ENCODE measurements at regions not wholly inside any gene's neighbourhood (a gene's known extent, or its start where the extent isn't known, plus 50 kb on each side); places are given as distances from the start of the nearest gene placed in this dataset.

- WGBS (ENCODE audit: insufficient coverage): 93% methylated on average over 2 of the region's 6 CpGs
- no peak for DNase-seq
- peaks cover 0 to 2% (median 0%) of the 10 kb centered on the region in 5 experiments for H3K9me3 ChIP-seq (ENCODE audit: control extremely low read depth in 1 of 5, control insufficient read depth in 4 of 5, insufficient read depth in 2 of 5, low read depth in 1 of 5, low read length in 4 of 5)
- H3K36me3 ChIP-seq (ENCODE audit: control insufficient read depth in 4 of 4, insufficient read depth in 4 of 4, low read length in 3 of 4): no peaks in the 10 kb centered on the region
- H3K27me3 ChIP-seq (replicated peaks in 2 of 5; ENCODE audit: control insufficient read depth in 4 of 5, insufficient read depth in 5 of 5, low read length in 4 of 5): peaks cover 0 to 2% (median 0%) of the 10 kb centered on the region in 5 experiments
- H3K4me3 ChIP-seq (ENCODE audit: control insufficient read depth in 1 of 7, extremely low read depth in 1 of 7, insufficient read depth in 4 of 7, low read depth in 2 of 7, low read length in 6 of 7): no peak overlapping the region
- no peaks in the 10 kb centered on the region for H3K4me1 ChIP-seq (ENCODE audit: control extremely low read depth in 1 of 4, control insufficient read depth in 4 of 4, insufficient read depth in 4 of 4, low read length in 3 of 4)
- H3K27ac ChIP-seq (ENCODE audit: insufficient read depth in 1 of 2, low read depth in 1 of 2, low read length in 2 of 2, poor library complexity in 1 of 2, severe bottlenecking in 2 of 2): no peak overlapping the region
- ChIA-PET POLR2A (no interaction called here), CTCF (no interaction called here)
These were observed 257.1 kb downstream of the ACKR3 start for GRCh38 chr2:236826606-236827156.

GRCh38 chr2:236827997-236828396 is 257.7 kb upstream of the COPS8 start:
- DNase-seq: no peak
- Histone ChIP-seq H3K4me3 (ENCODE audit: control insufficient read depth in 1 of 7, extremely low read depth in 1 of 7, insufficient read depth in 4 of 7, low read depth in 2 of 7, low read length in 6 of 7) (no peak overlapping the region), H3K27me3 (replicated peaks in 2 of 5; ENCODE audit: control insufficient read depth in 4 of 5, insufficient read depth in 5 of 5, low read length in 4 of 5) (peaks cover 0 to 7% (median 2%) of the 10 kb centered on the region in 5 experiments), H3K4me1 (ENCODE audit: control extremely low read depth in 1 of 4, control insufficient read depth in 4 of 4, insufficient read depth in 4 of 4, low read length in 3 of 4) (no peaks in the 10 kb centered on the region), H3K36me3 (ENCODE audit: control insufficient read depth in 4 of 4, insufficient read depth in 4 of 4, low read length in 3 of 4) (no peaks in the 10 kb centered on the region), H3K27ac (ENCODE audit: insufficient read depth in 1 of 2, low read depth in 1 of 2, low read length in 2 of 2, poor library complexity in 1 of 2, severe bottlenecking in 2 of 2) (no peak overlapping the region), H3K9me3 (ENCODE audit: control extremely low read depth in 1 of 5, control insufficient read depth in 4 of 5, insufficient read depth in 2 of 5, low read depth in 1 of 5, low read length in 4 of 5) (no peaks in the 10 kb centered on the region)
- CTCF ChIA-PET: no interaction called here
- POLR2A ChIA-PET: no interaction called here
- WGBS (ENCODE audit: insufficient coverage): 95% methylated on average over 3 of the region's 3 CpGs

GRCh38 chr2:236828820-236829219 is 256.9 kb upstream of the COPS8 start:
- DNase-seq: no peak
- no peaks in the 10 kb centered on the region for H3K9me3 ChIP-seq (ENCODE audit: control extremely low read depth in 1 of 5, control insufficient read depth in 4 of 5, insufficient read depth in 2 of 5, low read depth in 1 of 5, low read length in 4 of 5)
- H3K4me3 ChIP-seq (ENCODE audit: control insufficient read depth in 1 of 7, extremely low read depth in 1 of 7, insufficient read depth in 4 of 7, low read depth in 2 of 7, low read length in 6 of 7): no peak overlapping the region
- no peaks in the 10 kb centered on the region for H3K36me3 ChIP-seq (ENCODE audit: control insufficient read depth in 4 of 4, insufficient read depth in 4 of 4, low read length in 3 of 4)
- H3K27me3 ChIP-seq (replicated peaks in 2 of 5; ENCODE audit: control insufficient read depth in 4 of 5, insufficient read depth in 5 of 5, low read length in 4 of 5): peaks cover 0 to 7% (median 2%) of the 10 kb centered on the region in 5 experiments
- CTCF ChIA-PET: no interaction called here
- POLR2A ChIA-PET: no interaction called here
- H3K27ac ChIP-seq (ENCODE audit: insufficient read depth in 1 of 2, low read depth in 1 of 2, low read length in 2 of 2, poor library complexity in 1 of 2, severe bottlenecking in 2 of 2): no peak overlapping the region
- 100% methylated on average over 1 of the region's 2 CpGs for WGBS (ENCODE audit: insufficient coverage)
- no peaks in the 10 kb centered on the region for H3K4me1 ChIP-seq (ENCODE audit: control extremely low read depth in 1 of 4, control insufficient read depth in 4 of 4, insufficient read depth in 4 of 4, low read length in 3 of 4)

GRCh38 chr2:236830926-236831325 is 254.8 kb upstream of the COPS8 start:
- peaks cover 0 to 6% (median 0%) of the 10 kb centered on the region in 5 experiments for H3K9me3 ChIP-seq (ENCODE audit: control extremely low read depth in 1 of 5, control insufficient read depth in 4 of 5, insufficient read depth in 2 of 5, low read depth in 1 of 5, low read length in 4 of 5)
- no peak overlapping the region for H3K4me3 ChIP-seq (ENCODE audit: control insufficient read depth in 1 of 7, extremely low read depth in 1 of 7, insufficient read depth in 4 of 7, low read depth in 2 of 7, low read length in 6 of 7)
- whole genome bisulfite sequencing (ENCODE audit: insufficient coverage): 90% methylated on average over 3 of the region's 3 CpGs
- H3K27ac ChIP-seq (ENCODE audit: insufficient read depth in 1 of 2, low read depth in 1 of 2, low read length in 2 of 2, poor library complexity in 1 of 2, severe bottlenecking in 2 of 2): no peak overlapping the region
- POLR2A ChIA-PET: no interaction called here
- peaks cover 0 to 7% (median 2%) of the 10 kb centered on the region in 5 experiments for H3K27me3 ChIP-seq (replicated peaks in 2 of 5; ENCODE audit: control insufficient read depth in 4 of 5, insufficient read depth in 5 of 5, low read length in 4 of 5)
- CTCF ChIA-PET: no interaction called here
- no peaks in the 10 kb centered on the region for H3K36me3 ChIP-seq (ENCODE audit: control insufficient read depth in 4 of 4, insufficient read depth in 4 of 4, low read length in 3 of 4)
- H3K4me1 ChIP-seq (ENCODE audit: control extremely low read depth in 1 of 4, control insufficient read depth in 4 of 4, insufficient read depth in 4 of 4, low read length in 3 of 4): no peaks in the 10 kb centered on the region
- DNase-seq: no peak

- peaks cover 0 to 7% (median 2%) of the 10 kb centered on the region in 5 experiments for H3K27me3 ChIP-seq (replicated peaks in 2 of 5; ENCODE audit: control insufficient read depth in 4 of 5, insufficient read depth in 5 of 5, low read length in 4 of 5)
- peaks cover 0 to 6% (median 0%) of the 10 kb centered on the region in 5 experiments for H3K9me3 ChIP-seq (ENCODE audit: control extremely low read depth in 1 of 5, control insufficient read depth in 4 of 5, insufficient read depth in 2 of 5, low read depth in 1 of 5, low read length in 4 of 5)
- H3K4me1 ChIP-seq (ENCODE audit: control extremely low read depth in 1 of 4, control insufficient read depth in 4 of 4, insufficient read depth in 4 of 4, low read length in 3 of 4): no peaks in the 10 kb centered on the region
- WGBS (ENCODE audit: insufficient coverage): 100% methylated on average over 3 of the region's 6 CpGs
- no peak overlapping the region for H3K4me3 ChIP-seq (ENCODE audit: control insufficient read depth in 1 of 7, extremely low read depth in 1 of 7, insufficient read depth in 4 of 7, low read depth in 2 of 7, low read length in 6 of 7)
- ChIA-PET POLR2A (no interaction called here), CTCF (no interaction called here)
- DNase-seq: no peak
- no peak overlapping the region for H3K27ac ChIP-seq (ENCODE audit: insufficient read depth in 1 of 2, low read depth in 1 of 2, low read length in 2 of 2, poor library complexity in 1 of 2, severe bottlenecking in 2 of 2)
- no peaks in the 10 kb centered on the region for H3K36me3 ChIP-seq (ENCODE audit: control insufficient read depth in 4 of 4, insufficient read depth in 4 of 4, low read length in 3 of 4)
These were observed 254.0 kb upstream of the COPS8 start for GRCh38 chr2:236831698-236832097.

GRCh38 chr2:236833501-236834073 is 252.1 kb upstream of the COPS8 start:
- no peaks in the 10 kb centered on the region for H3K36me3 ChIP-seq (ENCODE audit: control insufficient read depth in 4 of 4, insufficient read depth in 4 of 4, low read length in 3 of 4)
- DNase-seq: no peak
- H3K27ac ChIP-seq (ENCODE audit: insufficient read depth in 1 of 2, low read depth in 1 of 2, low read length in 2 of 2, poor library complexity in 1 of 2, severe bottlenecking in 2 of 2): no peak overlapping the region
- ChIA-PET POLR2A (no interaction called here), CTCF (no interaction called here)
- WGBS (ENCODE audit: insufficient coverage): 100% methylated on average over 3 of the region's 3 CpGs
- peaks cover 0 to 7% (median 2%) of the 10 kb centered on the region in 5 experiments for H3K27me3 ChIP-seq (replicated peaks in 2 of 5; ENCODE audit: control insufficient read depth in 4 of 5, insufficient read depth in 5 of 5, low read length in 4 of 5)
- H3K9me3 ChIP-seq (ENCODE audit: control extremely low read depth in 1 of 5, control insufficient read depth in 4 of 5, insufficient read depth in 2 of 5, low read depth in 1 of 5, low read length in 4 of 5): peaks cover 0 to 6% (median 0%) of the 10 kb centered on the region in 5 experiments
- no peaks in the 10 kb centered on the region for H3K4me1 ChIP-seq (ENCODE audit: control extremely low read depth in 1 of 4, control insufficient read depth in 4 of 4, insufficient read depth in 4 of 4, low read length in 3 of 4)
- no peak overlapping the region for H3K4me3 ChIP-seq (ENCODE audit: control insufficient read depth in 1 of 7, extremely low read depth in 1 of 7, insufficient read depth in 4 of 7, low read depth in 2 of 7, low read length in 6 of 7)

- WGBS (ENCODE audit: insufficient coverage): no CpG with 5 or more reads among the region's 1 CpG
- no peak overlapping the region for H3K4me3 ChIP-seq (ENCODE audit: control insufficient read depth in 1 of 7, extremely low read depth in 1 of 7, insufficient read depth in 4 of 7, low read depth in 2 of 7, low read length in 6 of 7)
- ChIA-PET CTCF (no interaction called here), POLR2A (no interaction called here)
- DNase-seq: no peak
- H3K27ac ChIP-seq (ENCODE audit: insufficient read depth in 1 of 2, low read depth in 1 of 2, low read length in 2 of 2, poor library complexity in 1 of 2, severe bottlenecking in 2 of 2): no peak overlapping the region
- H3K9me3 ChIP-seq (ENCODE audit: control extremely low read depth in 1 of 5, control insufficient read depth in 4 of 5, insufficient read depth in 2 of 5, low read depth in 1 of 5, low read length in 4 of 5): peaks cover 0 to 6% (median 0%) of the 10 kb centered on the region in 5 experiments
- peaks cover 0 to 7% (median 2%) of the 10 kb centered on the region in 5 experiments for H3K27me3 ChIP-seq (replicated peaks in 2 of 5; ENCODE audit: control insufficient read depth in 4 of 5, insufficient read depth in 5 of 5, low read length in 4 of 5)
- no peaks in the 10 kb centered on the region for H3K36me3 ChIP-seq (ENCODE audit: control insufficient read depth in 4 of 4, insufficient read depth in 4 of 4, low read length in 3 of 4)
- H3K4me1 ChIP-seq (ENCODE audit: control extremely low read depth in 1 of 4, control insufficient read depth in 4 of 4, insufficient read depth in 4 of 4, low read length in 3 of 4): no peaks in the 10 kb centered on the region
These were observed 251.4 kb upstream of the COPS8 start for GRCh38 chr2:236834284-236834683.
